Neutrophil (primary cell): ENCODE measurements at regions not wholly inside any gene's neighbourhood (a gene's known extent, or its start where the extent isn't known, plus 50 kb on each side); places are given as distances from the start of the nearest gene placed in this dataset.

Experiments used
- H3K27ac ChIP-seq: fragments of 200-600 bp; sonication (generic); 2 replicates; pipeline ENCODE4 v1.5.1; 2016; ENCODE audit warnings: mild to moderate bottlenecking, moderate library complexity
- H3K27me3 ChIP-seq: fragments of 200-600 bp; sonication (generic); 2 replicates; pipeline ENCODE4 v1.6.0; 2016; ENCODE audit warnings: mild to moderate bottlenecking
- H3K36me3 ChIP-seq: fragments of 200-600 bp; sonication (generic); 2 replicates; pipeline ENCODE4 v1.5.1; 2017
- H3K4me1 ChIP-seq, 2 experiments: fragments of 200-600 bp in 1 of 2; sonication (generic) in 1 of 2; 1 replicate in 1 of 2; 2 replicates in 1 of 2; pipeline versions ENCODE4 v1.5.1 to v1.6.1; 2013 to 2016; ENCODE audit warnings: low read depth in 1 of 2, low read length in 1 of 2, mild to moderate bottlenecking in 1 of 2, moderate library complexity in 1 of 2; ENCODE audit not compliant: control insufficient read depth in 1 of 2, insufficient read depth in 1 of 2
- H3K4me3 ChIP-seq, 2 experiments: fragments of 200-600 bp in 1 of 2; sonication (generic) in 1 of 2; 1 replicate in 1 of 2; 2 replicates in 1 of 2; pipeline ENCODE4 v1.5.1; 2013 to 2016; ENCODE audit warnings: low read depth in 1 of 2, low read length in 1 of 2, mild to moderate bottlenecking in 1 of 2, moderate library complexity in 1 of 2
- H3K9me3 ChIP-seq: fragments of 200-600 bp; sonication (generic); 2 replicates; pipeline ENCODE4 v1.5.1; 2016
- CTCF ChIP-seq: fragments of 200-600 bp; sonication (generic); IDR thresholded peaks from 2 replicates; pipeline ENCODE4 v1.5.1; 2016; ENCODE audit warnings: antibody characterized with exemption

- no peaks in the 10 kb centered on the region for H3K4me1 ChIP-seq
- H3K4me3 ChIP-seq, result no peak overlapping the region
- H3K27me3 ChIP-seq, result no peaks in the 10 kb centered on the region
- no peak for TF ChIP-seq CTCF
- H3K36me3 ChIP-seq, result no peaks in the 10 kb centered on the region
- no peaks in the 10 kb centered on the region for H3K9me3 ChIP-seq
- H3K27ac ChIP-seq, result no peak overlapping the region
Observed at GRCh38 chr20:24406750-24407149, 62.7 kb upstream of the SYNDIG1 start.

GRCh38 chr20:24406251-24406650 lies 63.2 kb upstream of the SYNDIG1 start:
- Histone ChIP-seq H3K9me3 (no peaks in the 10 kb centered on the region), H3K4me3 (no peak overlapping the region), H3K4me1 (no peaks in the 10 kb centered on the region), H3K27me3 (no peaks in the 10 kb centered on the region), H3K36me3 (no peaks in the 10 kb centered on the region), H3K27ac (no peak overlapping the region)
- TF ChIP-seq CTCF, result no peak

GRCh38 chr20:24405810-24406209 lies 63.6 kb upstream of the SYNDIG1 start:
- Histone ChIP-seq H3K36me3 (no peaks in the 10 kb centered on the region), H3K9me3 (no peaks in the 10 kb centered on the region), H3K4me1 (no peaks in the 10 kb centered on the region), H3K27ac (no peak overlapping the region), H3K4me3 (no peak overlapping the region), H3K27me3 (no peaks in the 10 kb centered on the region)
- TF ChIP-seq CTCF, result no peak

GRCh38 chr20:24403406-24403805 lies 66.0 kb upstream of the SYNDIG1 start:
- TF ChIP-seq CTCF, result no peak

GRCh38 chr20:24402188-24402587 lies 67.2 kb upstream of the SYNDIG1 start:
- Histone ChIP-seq H3K4me3 (no peak overlapping the region), H3K4me1 (no peaks in the 10 kb centered on the region), H3K36me3 (no peaks in the 10 kb centered on the region), H3K27me3 (no peaks in the 10 kb centered on the region), H3K27ac (no peak overlapping the region), H3K9me3 (no peaks in the 10 kb centered on the region)
- no peak for TF ChIP-seq CTCF

More at GRCh38 chr20:24403406-24403805, 66.0 kb upstream of the SYNDIG1 start:
- Histone ChIP-seq H3K4me1 (no peaks in the 10 kb centered on the region), H3K4me3 (no peak overlapping the region), H3K27me3 (no peaks in the 10 kb centered on the region), H3K27ac (no peak overlapping the region), H3K36me3 (no peaks in the 10 kb centered on the region), H3K9me3 (no peaks in the 10 kb centered on the region)

GRCh38 chr20:24395151-24395550 lies 74.3 kb upstream of the SYNDIG1 start:
- Histone ChIP-seq H3K4me3 (no peak overlapping the region), H3K4me1 (no peaks in the 10 kb centered on the region), H3K27ac (no peak overlapping the region), H3K27me3 (no peaks in the 10 kb centered on the region), H3K36me3 (no peaks in the 10 kb centered on the region), H3K9me3 (no peaks in the 10 kb centered on the region)
- TF ChIP-seq CTCF, result no peak
